HepG2 (cell line): ENCODE measurements at regions not wholly inside any gene's neighbourhood (a gene's known extent, or its start where the extent isn't known, plus 50 kb on each side); places are given as distances from the start of the nearest gene placed in this dataset.

ENCODE experiments used
- ATAC-seq: fragments of 200-7000 bp; cut with Tn5 transposase; 3 replicates; pipeline ENCODE4 v1.9.1; 2020; ENCODE audit warnings: mild to moderate bottlenecking, moderate library complexity
- BruUV-seq: library from RNA; stranded (reverse); fragments of 400-500 nt; replicated peaks from 2 replicates; lab custom pipeline; 2021; lab: Mats Ljungman, UMichigan
- CTCF ChIA-PET: fragments of 300-600 bp; formaldehyde crosslinking; extraction: SDS; loops from one replicate; lab custom pipeline; 2021; ENCODE audit warnings: low total read pairs, inconsistent platforms, low intra/inter-chr PET ratio; lab: Yijun Ruan, JAX
- POLR2A ChIA-PET: fragments of 350-600 bp; sonication (Branson Sonifier 250); formaldehyde crosslinking; loops from one replicate; lab custom pipeline; 2020; ENCODE audit warnings: antibody characterized with exemption, inconsistent platforms; lab: Yijun Ruan, JAX
- DNase-seq: peaks from one replicate; pipeline ENCODE4 v3.0.0-alpha.2; 2015; ENCODE audit warnings: low spot score
- FAIRE-seq: peaks from 3 replicates; lab custom pipeline; 2011; peaks lifted over from hg19 to GRCh38; lab: Jason Lieb, UNC
- H2AFZ ChIP-seq: one replicate; pipeline ENCODE4 v1.6.1; 2011; ENCODE audit warnings: low read length, inconsistent platforms
- H3K27ac ChIP-seq: fragments of 300-600 bp; 3 replicates; pipeline ENCODE4 v1.8.0; 2011; ENCODE audit warnings: mixed run types, mild to moderate bottlenecking, mixed read lengths, low read length, inconsistent platforms; ENCODE audit not compliant: insufficient read depth; ENCODE audit errors: extremely low read length
- H3K27me3 ChIP-seq, 2 experiments: fragments of 200-600 bp in 1 of 2; 2 replicates in 1 of 2; 3 replicates in 1 of 2; pipeline versions ENCODE4 v1.6.0 to v1.8.0; 2011; ENCODE audit warnings: low read length in 2 of 2, mild to moderate bottlenecking in 2 of 2, moderate library complexity in 2 of 2, inconsistent platforms in 1 of 2; ENCODE audit not compliant: insufficient read depth in 2 of 2, control insufficient read depth in 1 of 2
- H3K36me3 ChIP-seq, 2 experiments: fragments of 200-600 bp in 1 of 2; replicated peaks in 1 of 2; 2 replicates in 1 of 2; 3 replicates in 1 of 2; pipeline versions ENCODE4 v1.5.1 to v1.8.0; 2011; ENCODE audit warnings: low read length in 2 of 2, inconsistent platforms in 1 of 2; ENCODE audit not compliant: insufficient read depth in 2 of 2, control insufficient read depth in 1 of 2
- H3K4me1 ChIP-seq: 2 replicates; pipeline ENCODE4 v1.5.1; 2012; ENCODE audit warnings: low read length, inconsistent platforms; ENCODE audit not compliant: insufficient read depth
- H3K4me2 ChIP-seq: 2 replicates; pipeline ENCODE4 v1.6.0; 2011; ENCODE audit warnings: low read depth, low read length, inconsistent platforms
- H3K4me3 ChIP-seq, 3 experiments: fragments of 200-600 bp in 1 of 3; sonication (generic), shearing (Covaris generic) in 1 of 3; replicated peaks in 1 of 3; 2 replicates each; pipeline ENCODE4 v1.5.1; 2011 to 2016; ENCODE audit warnings: low read length in 3 of 3, inconsistent platforms in 2 of 3, low read depth in 2 of 3, mild to moderate bottlenecking in 2 of 3, control low read depth in 1 of 3, mixed read lengths in 1 of 3; ENCODE audit not compliant: insufficient read depth in 1 of 3
- H3K79me2 ChIP-seq: one replicate; pipeline ENCODE4 v1.6.1; 2011; ENCODE audit warnings: low read length, inconsistent platforms; ENCODE audit not compliant: insufficient read depth
- H3K9ac ChIP-seq: 2 replicates; pipeline ENCODE4 v1.6.0; 2011; ENCODE audit warnings: mild to moderate bottlenecking, low read depth, low read length, inconsistent platforms; ENCODE audit not compliant: insufficient read depth
- H3K9me3 ChIP-seq: 2 replicates; pipeline ENCODE4 v1.5.1; 2012; ENCODE audit warnings: mild to moderate bottlenecking, low read length
- H4K20me1 ChIP-seq: 2 replicates; pipeline ENCODE4 v1.6.0; 2011; ENCODE audit warnings: inconsistent platforms, mild to moderate bottlenecking, low read length, moderate library complexity; ENCODE audit not compliant: insufficient read depth
- CHD4 ChIP-seq: fragments of 200-600 bp; sonication (generic); IDR thresholded peaks from 2 replicates; pipeline ENCODE4 v1.7.0; 2017; ENCODE audit warnings: mild to moderate bottlenecking, low read length, borderline replicate concordance
- CREB1 ChIP-seq, 2 experiments: fragments of 450-650 bp in 1 of 2; IDR thresholded peaks; 2 replicates each; pipeline ENCODE4 v1.6.1; 2016 to 2017; ENCODE audit warnings: control low read depth in 1 of 2, mild to moderate bottlenecking in 1 of 2, missing compliant biosample characterization in 1 of 2, missing genetic modification characterization in 1 of 2
- HIVEP1 ChIP-seq: sonication (generic); formaldehyde crosslinking; IDR thresholded peaks from 2 replicates; pipeline ENCODE4 v1.4.0; 2020; ENCODE audit warnings: mild to moderate bottlenecking, missing genetic modification reagents
- KLF16 ChIP-seq, 2 experiments: sonication (generic) in 1 of 2; formaldehyde crosslinking in 1 of 2; IDR thresholded peaks; 2 replicates each; pipeline versions ENCODE4 v1.6.1 to v1.8.0; 2016 to 2023; ENCODE audit warnings: missing genetic modification reagents in 2 of 2, missing compliant biosample characterization in 1 of 2
- MBD4 ChIP-seq: IDR thresholded peaks from 2 replicates; pipeline ENCODE4 v1.6.1; 2012; ENCODE audit warnings: low read length, inconsistent platforms, borderline replicate concordance
- RBAK ChIP-seq: sonication (generic); formaldehyde crosslinking; IDR thresholded peaks from 2 replicates; pipeline ENCODE4 v1.5.1; 2020; ENCODE audit warnings: mild to moderate bottlenecking, missing genetic modification reagents
- RFX1 ChIP-seq: fragments of 450-650 bp; IDR thresholded peaks from 2 replicates; pipeline ENCODE4 v1.6.1; 2017
- SRSF1 ChIP-seq: fragments of 200-400 bp; formaldehyde crosslinking; optimal IDR thresholded peaks from 2 replicates; pipeline ENCODE3; 2017; ENCODE audit warnings: mild to moderate bottlenecking, low read depth, low read length, moderate library complexity
- TFDP1 ChIP-seq: IDR thresholded peaks from 2 replicates; pipeline ENCODE4 v1.6.1; 2016; ENCODE audit warnings: missing compliant biosample characterization, missing genetic modification reagents, borderline replicate concordance
- ZFP41 ChIP-seq: sonication (generic); formaldehyde crosslinking; IDR thresholded peaks from 2 replicates; pipeline ENCODE4 v1.4.0; 2020; ENCODE audit warnings: mild to moderate bottlenecking, missing genetic modification reagents, borderline replicate concordance
- ZNF20 ChIP-seq: sonication (generic); formaldehyde crosslinking; IDR thresholded peaks from 2 replicates; pipeline ENCODE4 v1.4.0; 2020; ENCODE audit warnings: mild to moderate bottlenecking, moderate library complexity, missing genetic modification reagents
- ZNF232 ChIP-seq: sonication (generic); formaldehyde crosslinking; IDR thresholded peaks from 2 replicates; pipeline ENCODE4 v1.4.0; 2020; ENCODE audit warnings: missing genetic modification reagents, borderline replicate concordance
- ZNF879 ChIP-seq: sonication (generic); formaldehyde crosslinking; IDR thresholded peaks from 2 replicates; pipeline ENCODE4 v1.8.1; 2023; ENCODE audit warnings: missing genetic modification reagents
- WGBS: methylation state at CpG from one replicate; pipeline ENCODE4 v1.1.6; 2017; ENCODE audit warnings: low lambda C conversion rate; 5-methylcytosine and 5-hydroxymethylcytosine counted together
- in situ Hi-C: cut with HindIII; loops from 2 replicates; pipeline ENCODE4 v1.10.0; 2017; ENCODE audit warnings: low pct_unique_long_range_greater_than_20kb; ENCODE audit not compliant: extremely low pct_ligation_motif_present
- intact Hi-C: fragments of 100-400 bp; cut with micrococcal nuclease; formaldehyde crosslinking; loops from one replicate; pipeline ENCODE4 v1.10.0; 2022; ENCODE audit not compliant: unreplicated experiment

DNA sequence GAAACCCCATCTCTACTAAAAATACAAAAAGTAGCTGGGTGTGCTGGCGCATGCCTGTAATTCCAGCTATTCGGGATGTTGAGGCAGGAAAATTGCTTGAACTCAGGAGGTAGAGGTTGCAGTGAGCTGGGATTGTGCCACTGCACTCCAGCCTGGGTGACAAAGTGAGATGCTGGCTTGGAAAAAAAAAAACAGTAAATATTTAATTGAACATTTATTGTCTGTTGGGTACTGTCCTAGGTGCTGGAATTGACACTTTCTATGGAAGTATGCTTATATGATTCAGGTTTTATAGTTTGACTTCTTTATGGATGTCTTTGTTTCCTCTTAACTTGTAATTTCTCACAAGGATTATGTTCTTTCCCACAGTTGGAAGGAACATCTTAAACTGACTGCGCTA is 633.1 kb upstream of the SETBP1 start:
- CTCF ChIA-PET, result no interaction called here
- Histone ChIP-seq H3K9ac (no peak overlapping the region), H3K4me3 (no peak overlapping the region), H3K36me3 (no peaks in the 10 kb centered on the region), H3K27me3 (no peaks in the 10 kb centered on the region), H4K20me1 (no peaks in the 10 kb centered on the region), H3K79me2 (no peaks in the 10 kb centered on the region), H3K27ac (no peak overlapping the region), H2AFZ (no peak overlapping the region), H3K9me3 (peaks cover 50% of the 10 kb centered on the region), H3K4me2 (no peak overlapping the region), H3K4me1 (no peaks in the 10 kb centered on the region)
- no peak for DNase-seq
- ATAC-seq, result no peak
- intact Hi-C loops (no loop called here), in situ Hi-C loops (no loop called here)
- WGBS, result 41% methylated on average over 3 of the region's 3 CpGs
- no peak for FAIRE-seq
- BruUV-seq, result no TSS peak
- no peak for TF ChIP-seq ZNF232 (CRISPR knock-in tag)
- TF ChIP-seq CHD4, result no peak
- TF ChIP-seq KLF16 (CRISPR knock-in tag; IDR thresholded peaks at IDR 0.05), result no peak
- TF ChIP-seq ZNF879 (CRISPR knock-in tag), result no peak
- TF ChIP-seq MBD4, result no peak
- TF ChIP-seq ZFP41 (CRISPR knock-in tag), result no peak
- POLR2A ChIA-PET, result no interaction called here

DNA sequence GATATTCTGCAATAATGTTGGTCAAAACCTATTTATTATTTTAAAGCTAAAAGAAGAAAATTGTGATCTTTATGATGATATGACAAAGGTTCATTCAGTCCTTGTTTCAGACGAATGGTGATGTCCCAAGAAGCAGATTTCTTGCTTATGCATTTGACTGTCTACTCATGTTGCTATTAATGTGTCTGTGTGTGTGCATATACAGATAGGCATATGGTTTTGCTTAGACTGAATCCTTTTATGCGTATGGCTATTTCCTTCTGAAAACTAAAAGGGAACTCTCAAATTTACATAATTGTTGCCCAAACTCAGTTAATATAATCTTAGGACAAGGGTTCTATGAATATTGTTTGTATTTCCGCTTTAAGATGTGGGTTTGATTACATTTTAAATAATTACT is 632.3 kb upstream of the SETBP1 start:
- FAIRE-seq (no peak), DNase-seq (no peak), ATAC-seq (no peak)
- Histone ChIP-seq H4K20me1 (no peaks in the 10 kb centered on the region), H3K4me1 (no peaks in the 10 kb centered on the region), H3K27me3 (no peaks in the 10 kb centered on the region), H3K36me3 (no peaks in the 10 kb centered on the region), H3K9me3 (peaks cover 45% of the 10 kb centered on the region), H2AFZ (no peak overlapping the region), H3K4me3 (no peak overlapping the region), H3K27ac (no peak overlapping the region), H3K79me2 (no peaks in the 10 kb centered on the region), H3K9ac (no peak overlapping the region), H3K4me2 (no peak overlapping the region)
- in situ Hi-C loops (no loop called here), intact Hi-C loops (no loop called here)
- no peak for TF ChIP-seq CREB1 (IDR thresholded peaks at IDR 0.05)
- no peak for TF ChIP-seq CREB1 (CRISPR knock-in tag; IDR thresholded peaks at IDR 0.05)
- TF ChIP-seq ZNF20, result no peak
- no peak for TF ChIP-seq RFX1
- no peak for TF ChIP-seq HIVEP1 (CRISPR knock-in tag)
- no peak for TF ChIP-seq TFDP1 (CRISPR knock-in tag)
- no peak for TF ChIP-seq RBAK (CRISPR knock-in tag)
- TF ChIP-seq SRSF1, result no peak
- ChIA-PET CTCF (no interaction called here), POLR2A (no interaction called here)
- WGBS, result 30% methylated on average over 3 of the region's 3 CpGs
- no TSS peak for BruUV-seq
